ENCODE measurements at regions not wholly inside any gene's neighbourhood (a gene's known extent, or its start where the extent isn't known, plus 50 kb on each side); places are given as distances from the start of the nearest gene placed in this dataset.
"Not testable (repeated sequence)": the region's sequence is repeated elsewhere in the genome, so short reads cannot be mapped to it uniquely, and the experiment has no call there.

GRCh38 chr2:156004459-156004858, 328.1 kb downstream of the NR4A2 start:
- DNase-seq = no peak

- DNase-seq = no peak
Measured at GRCh38 chr2:156003780-156004179, 328.7 kb downstream of the NR4A2 start.

- no peak for DNase-seq
Measured at GRCh38 chr2:156001851-156002250, 330.7 kb downstream of the NR4A2 start.

GRCh38 chr2:155997538-155997937, 335.0 kb downstream of the NR4A2 start:
- DNase-seq = no peak

- DNase-seq = no peak
Measured at GRCh38 chr2:155994315-155994714, 338.2 kb downstream of the NR4A2 start.

GRCh38 chr2:155983845-155984244, 348.7 kb downstream of the NR4A2 start:
- DNase-seq = no peak

- no peak for DNase-seq
Measured at GRCh38 chr2:155982135-155982534, 350.4 kb downstream of the NR4A2 start.

GRCh38 chr2:155980941-155981560, 351.5 kb downstream of the NR4A2 start:
- no peak for DNase-seq

GRCh38 chr2:155975734-155976133, 356.8 kb downstream of the NR4A2 start:
- no peak for DNase-seq

- DNase-seq = no peak
Measured at GRCh38 chr2:155972916-155973315, 359.6 kb downstream of the NR4A2 start.

- not testable (repeated sequence) for DNase-seq
Measured at GRCh38 chr2:155966064-155966471, 366.5 kb downstream of the NR4A2 start.

GRCh38 chr2:155965415-155966063, 367.0 kb downstream of the NR4A2 start:
- DNase-seq = no peak

GRCh38 chr2:155961641-155962040, 370.9 kb downstream of the NR4A2 start:
- DNase-seq = no peak

- no peak for DNase-seq
Measured at GRCh38 chr2:155958834-155959233, 373.7 kb downstream of the NR4A2 start.

- no peak for DNase-seq
Measured at GRCh38 chr2:155947069-155947468, 385.5 kb downstream of the NR4A2 start.

- DNase-seq = no peak
Measured at GRCh38 chr2:155944218-155944617, 388.3 kb downstream of the NR4A2 start.

- no peak for DNase-seq
Measured at GRCh38 chr2:155930312-155930711, 402.2 kb downstream of the NR4A2 start.

GRCh38 chr2:155917380-155917779, 415.1 kb downstream of the NR4A2 start:
- no peak for DNase-seq

GRCh38 chr2:155913356-155913755, 419.2 kb downstream of the NR4A2 start:
- DNase-seq = no peak

- no peak for DNase-seq
Measured at GRCh38 chr2:155908567-155908966, 424.0 kb downstream of the NR4A2 start.

- DNase-seq = no peak
Measured at GRCh38 chr2:155907211-155907610, 425.3 kb downstream of the NR4A2 start.

- no peak for DNase-seq
Measured at GRCh38 chr2:155905657-155906056, 426.9 kb downstream of the NR4A2 start.

GRCh38 chr2:155904720-155905119, 427.8 kb downstream of the NR4A2 start:
- DNase-seq = no peak

GRCh38 chr2:155902635-155903034, 429.9 kb downstream of the NR4A2 start:
- no peak for DNase-seq

- no peak for DNase-seq
Measured at GRCh38 chr2:155895016-155895415, 437.5 kb downstream of the NR4A2 start.
